KBM-7 (cell line): ENCODE measurements at regions not wholly inside any gene's neighbourhood (a gene's known extent, or its start where the extent isn't known, plus 50 kb on each side); places are given as distances from the start of the nearest gene placed in this dataset.

Experiments used
- DNase-seq: peaks from one replicate; pipeline ENCODE4 v3.0.0-alpha.2; 2015
- in situ Hi-C: fragments of 300-500 bp; cut with MboI; formaldehyde crosslinking; loops from 2 replicates; pipeline ENCODE4 v1.14.3; 2020; ENCODE audit warnings: low sequenced_read_pairs, low pct_unique_long_range_greater_than_20kb, mixed read lengths

- in situ Hi-C loops, result no loop called here
- DNase-seq, result no peak
These were observed 89.9 kb downstream of the GLI2 start for GRCh38 chr2:120825370-120826259.

- in situ Hi-C loops, result no loop called here
- DNase-seq, result no peak
These were observed 90.6 kb downstream of the GLI2 start for GRCh38 chr2:120826260-120826648.

GRCh38 chr2:120826716-120827410 lies 91.2 kb downstream of the GLI2 start:
- DNase-seq, result no peak
- in situ Hi-C loops, result no loop called here

- in situ Hi-C loops, result no loop called here
- no peak for DNase-seq
These were observed 92.4 kb downstream of the GLI2 start for GRCh38 chr2:120828066-120828465.

- no peak for DNase-seq
These were observed 93.4 kb downstream of the GLI2 start for GRCh38 chr2:120828829-120829632.

GRCh38 chr2:120829633-120830025 lies 94.0 kb downstream of the GLI2 start:
- in situ Hi-C loops, result no loop called here
- DNase-seq, result no peak

More at GRCh38 chr2:120828829-120829632, 93.4 kb downstream of the GLI2 start:
- in situ Hi-C loops, result no loop called here

- in situ Hi-C loops, result no loop called here
- no peak for DNase-seq
These were observed 94.6 kb downstream of the GLI2 start for GRCh38 chr2:120830096-120830830.

- in situ Hi-C loops, result no loop called here
- no peak for DNase-seq
These were observed 95.4 kb downstream of the GLI2 start for GRCh38 chr2:120831086-120831485.

GRCh38 chr2:120831891-120832290 lies 96.2 kb downstream of the GLI2 start:
- DNase-seq, result no peak
- in situ Hi-C loops, result no loop called here

GRCh38 chr2:120832296-120833070 lies 96.8 kb downstream of the GLI2 start:
- DNase-seq, result no peak
- in situ Hi-C loops, result no loop called here

- no peak for DNase-seq
- in situ Hi-C loops, result no loop called here
These were observed 97.5 kb downstream of the GLI2 start for GRCh38 chr2:120833127-120833675.

- no peak for DNase-seq
- in situ Hi-C loops, result no loop called here
These were observed 98.5 kb downstream of the GLI2 start for GRCh38 chr2:120834206-120834605.

- in situ Hi-C loops, result no loop called here
- DNase-seq, result no peak
These were observed 100.6 kb downstream of the GLI2 start for GRCh38 chr2:120836281-120836680.

GRCh38 chr2:120840795-120841487 lies 105.3 kb downstream of the GLI2 start:
- DNase-seq, result no peak
- in situ Hi-C loops, result no loop called here

GRCh38 chr2:120842456-120843439 lies 107.1 kb downstream of the GLI2 start:
- in situ Hi-C loops, result no loop called here

GRCh38 chr2:120844070-120844738 lies 108.5 kb downstream of the GLI2 start:
- in situ Hi-C loops, result no loop called here
- no peak for DNase-seq

More at GRCh38 chr2:120842456-120843439, 107.1 kb downstream of the GLI2 start:
- DNase-seq, result no peak
